ENCODE measurements at regions not wholly inside any gene's neighbourhood (a gene's known extent, or its start where the extent isn't known, plus 50 kb on each side); places are given as distances from the start of the nearest gene placed in this dataset.

DNA sequence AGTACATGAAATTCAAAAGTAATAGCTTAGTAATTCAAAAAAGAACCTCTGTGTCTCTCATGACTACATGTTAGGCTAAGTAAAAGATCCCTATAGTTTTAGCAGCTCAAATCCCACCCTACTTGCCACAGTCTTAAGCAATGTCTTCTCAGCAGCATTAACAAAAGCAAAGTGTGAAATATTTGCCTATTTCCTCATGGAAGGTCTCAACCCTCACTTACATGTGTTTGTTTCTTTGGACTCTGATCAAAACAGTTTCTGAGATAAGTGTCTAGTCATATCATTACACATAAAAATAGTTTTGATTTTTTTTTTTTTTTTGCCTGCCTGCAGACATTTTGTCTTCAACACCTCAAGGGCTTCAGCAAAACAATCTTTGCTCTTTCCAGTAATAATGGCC lies 310.5 kb downstream of the CETN3 start:
- intact Hi-C loops (cut with DNase I) = no loop called here
- Histone ChIP-seq H3K4me3 (ENCODE audit: low read length in 3 of 3) (no peak overlapping the region), H3K4me1 (ENCODE audit: control insufficient read depth in 2 of 3, insufficient read depth in 2 of 3, low read depth in 1 of 3, low read length in 3 of 3) (no peaks in the 10 kb centered on the region), H3K36me3 (ENCODE audit: control insufficient read depth in 2 of 3, insufficient read depth in 3 of 3, low read length in 3 of 3) (no peaks in the 10 kb centered on the region), H3K27me3 (ENCODE audit: control insufficient read depth, insufficient read depth, low read length) (no peaks in the 10 kb centered on the region), H3K9ac (ENCODE audit: low read length in 3 of 3) (no peak overlapping the region), H3K9me3 (ENCODE audit: control insufficient read depth in 2 of 3, insufficient read depth in 1 of 3, low read length in 3 of 3) (no peaks in the 10 kb centered on the region), H3K27ac (ENCODE audit: low read depth in 2 of 2, low read length in 2 of 2) (no peak overlapping the region)
- FAIRE-seq (no peak), DNase-seq (no peak)
- TF ChIP-seq, protein P1, sequence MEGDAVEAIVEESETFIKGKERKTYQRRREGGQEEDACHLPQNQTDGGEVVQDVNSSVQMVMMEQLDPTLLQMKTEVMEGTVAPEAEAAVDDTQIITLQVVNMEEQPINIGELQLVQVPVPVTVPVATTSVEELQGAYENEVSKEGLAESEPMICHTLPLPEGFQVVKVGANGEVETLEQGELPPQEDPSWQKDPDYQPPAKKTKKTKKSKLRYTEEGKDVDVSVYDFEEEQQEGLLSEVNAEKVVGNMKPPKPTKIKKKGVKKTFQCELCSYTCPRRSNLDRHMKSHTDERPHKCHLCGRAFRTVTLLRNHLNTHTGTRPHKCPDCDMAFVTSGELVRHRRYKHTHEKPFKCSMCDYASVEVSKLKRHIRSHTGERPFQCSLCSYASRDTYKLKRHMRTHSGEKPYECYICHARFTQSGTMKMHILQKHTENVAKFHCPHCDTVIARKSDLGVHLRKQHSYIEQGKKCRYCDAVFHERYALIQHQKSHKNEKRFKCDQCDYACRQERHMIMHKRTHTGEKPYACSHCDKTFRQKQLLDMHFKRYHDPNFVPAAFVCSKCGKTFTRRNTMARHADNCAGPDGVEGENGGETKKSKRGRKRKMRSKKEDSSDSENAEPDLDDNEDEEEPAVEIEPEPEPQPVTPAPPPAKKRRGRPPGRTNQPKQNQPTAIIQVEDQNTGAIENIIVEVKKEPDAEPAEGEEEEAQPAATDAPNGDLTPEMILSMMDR (IDR thresholded peaks at IDR 0.05; ENCODE audit: borderline replicate concordance, extremely low read depth, insufficient read depth) = no peak

DNA sequence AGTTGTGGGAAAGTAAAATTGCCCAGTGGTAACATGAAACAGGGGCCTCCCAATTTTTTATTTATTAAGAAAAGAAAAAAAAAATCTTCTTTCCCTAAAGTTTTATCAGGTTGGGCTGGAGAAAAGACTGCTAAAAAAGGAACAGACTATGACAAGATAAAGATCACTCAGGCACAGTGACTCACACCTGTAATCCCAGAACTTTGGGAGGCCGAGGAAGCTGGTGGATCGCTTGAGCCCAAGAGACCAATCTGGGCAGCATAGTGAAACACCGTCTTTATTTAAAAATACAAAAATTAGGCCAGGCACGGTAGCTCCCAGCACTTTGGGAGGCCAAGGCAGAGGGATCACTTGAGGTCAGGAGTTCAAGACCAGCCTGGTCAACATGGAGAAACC lies 312.5 kb downstream of the CETN3 start:
- FAIRE-seq (no peak), DNase-seq (no peak)
- Histone ChIP-seq H3K4me3 (ENCODE audit: low read length in 3 of 3) (no peak overlapping the region), H3K27ac (ENCODE audit: low read depth in 2 of 2, low read length in 2 of 2) (no peak overlapping the region), H3K36me3 (ENCODE audit: control insufficient read depth in 2 of 3, insufficient read depth in 3 of 3, low read length in 3 of 3) (no peaks in the 10 kb centered on the region), H3K9ac (ENCODE audit: low read length in 3 of 3) (no peak overlapping the region), H3K9me3 (ENCODE audit: control insufficient read depth in 2 of 3, insufficient read depth in 1 of 3, low read length in 3 of 3) (no peaks in the 10 kb centered on the region), H3K4me1 (ENCODE audit: control insufficient read depth in 2 of 3, insufficient read depth in 2 of 3, low read depth in 1 of 3, low read length in 3 of 3) (no peaks in the 10 kb centered on the region), H3K27me3 (ENCODE audit: control insufficient read depth, insufficient read depth, low read length) (no peaks in the 10 kb centered on the region)
- TF ChIP-seq, protein P1 (IDR thresholded peaks at IDR 0.05; ENCODE audit: borderline replicate concordance, extremely low read depth, insufficient read depth) = no peak
- intact Hi-C loops (cut with DNase I) = no loop called here

DNA sequence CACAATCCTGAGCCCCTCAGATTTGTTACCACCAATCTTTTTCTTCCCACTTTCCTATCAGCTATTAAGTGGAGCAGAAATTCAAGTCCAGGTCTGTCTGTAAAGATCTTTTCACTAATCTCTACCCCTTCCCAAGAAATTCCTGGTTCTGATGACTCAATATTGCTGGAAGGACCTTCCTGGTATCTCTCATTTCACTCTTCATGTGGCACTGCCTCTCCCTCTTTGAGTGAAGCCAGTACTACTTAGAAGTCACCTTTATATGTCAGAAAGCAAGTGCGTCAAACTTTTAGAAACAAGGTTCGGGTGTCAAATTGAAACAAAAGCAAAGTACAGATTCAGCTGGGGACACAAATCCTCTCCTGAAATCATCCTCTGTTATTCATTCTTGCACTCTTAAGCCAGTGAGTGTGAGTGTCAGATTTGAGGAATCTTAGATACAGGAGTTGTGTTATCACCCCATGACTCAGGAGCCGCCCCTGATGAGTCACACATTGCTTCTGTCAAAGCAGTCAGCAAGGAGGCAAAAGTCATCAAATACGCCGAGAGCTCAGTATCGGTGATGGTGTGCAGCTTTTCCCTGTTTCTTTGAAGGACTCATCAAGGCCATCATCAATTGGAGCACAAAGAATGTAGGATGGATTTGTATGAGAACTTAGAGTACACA lies 313.0 kb downstream of the CETN3 start:
- DNase-seq = no peak
- TF ChIP-seq, protein P1 (IDR thresholded peaks at IDR 0.05; ENCODE audit: borderline replicate concordance, extremely low read depth, insufficient read depth) = no peak
- no peak overlapping the region for H3K4me3 ChIP-seq (ENCODE audit: low read length in 3 of 3)
- no peak overlapping the region for H3K27ac ChIP-seq (ENCODE audit: low read depth in 2 of 2, low read length in 2 of 2)
- no peaks in the 10 kb centered on the region for H3K4me1 ChIP-seq (ENCODE audit: control insufficient read depth in 2 of 3, insufficient read depth in 2 of 3, low read depth in 1 of 3, low read length in 3 of 3)
- no peaks in the 10 kb centered on the region for H3K9me3 ChIP-seq (ENCODE audit: control insufficient read depth in 2 of 3, insufficient read depth in 1 of 3, low read length in 3 of 3)
- no peaks in the 10 kb centered on the region for H3K36me3 ChIP-seq (ENCODE audit: control insufficient read depth in 2 of 3, insufficient read depth in 3 of 3, low read length in 3 of 3)
- intact Hi-C loops (cut with DNase I) = no loop called here
- no peaks in the 10 kb centered on the region for H3K27me3 ChIP-seq (ENCODE audit: control insufficient read depth, insufficient read depth, low read length)
- H3K9ac ChIP-seq (ENCODE audit: low read length in 3 of 3) = no peak overlapping the region
- no peak for FAIRE-seq
